ENCODE measurements at regions not wholly inside any gene's neighbourhood (a gene's known extent, or its start where the extent isn't known, plus 50 kb on each side); places are given as distances from the start of the nearest gene placed in this dataset.

DNA sequence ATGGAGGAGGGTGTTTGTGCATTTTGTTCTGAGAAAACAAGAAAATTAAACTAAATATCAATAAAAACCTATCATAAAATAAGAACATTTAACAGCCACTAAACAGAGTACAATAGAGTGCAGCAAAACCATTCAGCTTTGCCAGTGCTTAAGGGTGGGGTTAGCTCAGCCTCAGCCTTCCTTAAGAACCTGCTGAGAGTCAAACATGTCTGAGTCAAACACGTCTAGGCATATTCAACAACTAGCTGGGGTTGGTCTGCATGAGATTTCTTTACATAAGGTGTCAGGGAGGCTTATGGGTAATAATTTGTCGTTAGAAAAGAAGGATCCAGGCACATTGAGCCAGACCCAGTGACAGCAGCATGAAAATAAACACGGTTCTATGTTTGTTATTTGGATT is 298.2 kb downstream of the SP3 start:
- no peak overlapping the region for H2AFZ ChIP-seq (ENCODE audit: low read length)
- no peak overlapping the region for H3K4me2 ChIP-seq (ENCODE audit: low read depth, low read length, poor library complexity, severe bottlenecking)
- no peaks in the 10 kb centered on the region for H3K9me2 ChIP-seq (replicated peaks; ENCODE audit: low read depth, low read length)
- no peaks in the 10 kb centered on the region for H3F3A ChIP-seq (ENCODE audit: low read depth)
- H4K20me1 ChIP-seq (ENCODE audit: insufficient read depth, low read length, poor library complexity, severe bottlenecking) = no peaks in the 10 kb centered on the region
- H3K4me3 ChIP-seq (ENCODE audit: low read length, poor library complexity, severe bottlenecking) = no peak overlapping the region
- no peaks in the 10 kb centered on the region for H3K9me3 ChIP-seq (ENCODE audit: insufficient read depth, low read depth, low read length)
- no peaks in the 10 kb centered on the region for H3K27me3 ChIP-seq (ENCODE audit: insufficient read depth, low read length, poor library complexity, severe bottlenecking)
- no peaks in the 10 kb centered on the region for H3K79me2 ChIP-seq (ENCODE audit: insufficient read depth, low read length)
- H3K36me3 ChIP-seq (ENCODE audit: insufficient read depth, low read length) = no peaks in the 10 kb centered on the region
- no peak overlapping the region for H3K9ac ChIP-seq (ENCODE audit: low read depth, low read length, poor library complexity, severe bottlenecking)
- TF ChIP-seq, protein P1, sequence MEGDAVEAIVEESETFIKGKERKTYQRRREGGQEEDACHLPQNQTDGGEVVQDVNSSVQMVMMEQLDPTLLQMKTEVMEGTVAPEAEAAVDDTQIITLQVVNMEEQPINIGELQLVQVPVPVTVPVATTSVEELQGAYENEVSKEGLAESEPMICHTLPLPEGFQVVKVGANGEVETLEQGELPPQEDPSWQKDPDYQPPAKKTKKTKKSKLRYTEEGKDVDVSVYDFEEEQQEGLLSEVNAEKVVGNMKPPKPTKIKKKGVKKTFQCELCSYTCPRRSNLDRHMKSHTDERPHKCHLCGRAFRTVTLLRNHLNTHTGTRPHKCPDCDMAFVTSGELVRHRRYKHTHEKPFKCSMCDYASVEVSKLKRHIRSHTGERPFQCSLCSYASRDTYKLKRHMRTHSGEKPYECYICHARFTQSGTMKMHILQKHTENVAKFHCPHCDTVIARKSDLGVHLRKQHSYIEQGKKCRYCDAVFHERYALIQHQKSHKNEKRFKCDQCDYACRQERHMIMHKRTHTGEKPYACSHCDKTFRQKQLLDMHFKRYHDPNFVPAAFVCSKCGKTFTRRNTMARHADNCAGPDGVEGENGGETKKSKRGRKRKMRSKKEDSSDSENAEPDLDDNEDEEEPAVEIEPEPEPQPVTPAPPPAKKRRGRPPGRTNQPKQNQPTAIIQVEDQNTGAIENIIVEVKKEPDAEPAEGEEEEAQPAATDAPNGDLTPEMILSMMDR (conservative IDR thresholded peaks at IDR 0.05; ENCODE audit: low read length) = no peak
- TF ChIP-seq EZH2phosphoT487 (IDR thresholded peaks at IDR 0.05; ENCODE audit: borderline replicate concordance) = no peak
- no peaks in the 10 kb centered on the region for H3K4me1 ChIP-seq (ENCODE audit: insufficient read depth, low read length, poor library complexity, severe bottlenecking)

DNA sequence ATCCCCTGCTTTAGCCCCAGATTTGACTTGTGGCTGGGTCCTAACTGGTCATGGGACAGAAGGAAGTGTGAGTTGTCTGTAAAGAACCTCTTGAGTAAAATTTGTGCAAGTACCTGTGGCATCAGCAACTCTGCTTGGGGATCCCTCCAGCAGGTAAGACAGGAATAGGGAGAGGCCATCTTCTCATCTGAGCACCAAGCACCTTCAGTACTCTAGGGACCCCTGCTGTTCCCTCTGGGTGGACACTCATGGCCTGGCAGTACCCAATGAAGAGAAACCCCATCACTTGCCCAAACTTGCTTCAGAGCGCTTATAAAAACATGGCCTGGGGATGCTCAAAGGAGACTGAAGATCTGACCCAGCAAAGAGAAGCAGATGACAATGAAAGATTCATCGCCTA is 297.8 kb downstream of the SP3 start:
- no peaks in the 10 kb centered on the region for H3K9me3 ChIP-seq (ENCODE audit: insufficient read depth, low read depth, low read length)
- no peak overlapping the region for H3K4me3 ChIP-seq (ENCODE audit: low read length, poor library complexity, severe bottlenecking)
- TF ChIP-seq EZH2phosphoT487 (IDR thresholded peaks at IDR 0.05; ENCODE audit: borderline replicate concordance) = no peak
- TF ChIP-seq, protein P1 (conservative IDR thresholded peaks at IDR 0.05; ENCODE audit: low read length) = peak; percentile 54
- H3K9me2 ChIP-seq (replicated peaks; ENCODE audit: low read depth, low read length) = no peaks in the 10 kb centered on the region
- H3K79me2 ChIP-seq (ENCODE audit: insufficient read depth, low read length) = no peaks in the 10 kb centered on the region
- no peak overlapping the region for H3K9ac ChIP-seq (ENCODE audit: low read depth, low read length, poor library complexity, severe bottlenecking)
- no peak overlapping the region for H3K4me2 ChIP-seq (ENCODE audit: low read depth, low read length, poor library complexity, severe bottlenecking)
- H2AFZ ChIP-seq (ENCODE audit: low read length) = no peak overlapping the region
- no peaks in the 10 kb centered on the region for H3K4me1 ChIP-seq (ENCODE audit: insufficient read depth, low read length, poor library complexity, severe bottlenecking)
- no peaks in the 10 kb centered on the region for H4K20me1 ChIP-seq (ENCODE audit: insufficient read depth, low read length, poor library complexity, severe bottlenecking)
- no peaks in the 10 kb centered on the region for H3K27me3 ChIP-seq (ENCODE audit: insufficient read depth, low read length, poor library complexity, severe bottlenecking)
- no peaks in the 10 kb centered on the region for H3F3A ChIP-seq (ENCODE audit: low read depth)
- H3K36me3 ChIP-seq (ENCODE audit: insufficient read depth, low read length) = no peaks in the 10 kb centered on the region

DNA sequence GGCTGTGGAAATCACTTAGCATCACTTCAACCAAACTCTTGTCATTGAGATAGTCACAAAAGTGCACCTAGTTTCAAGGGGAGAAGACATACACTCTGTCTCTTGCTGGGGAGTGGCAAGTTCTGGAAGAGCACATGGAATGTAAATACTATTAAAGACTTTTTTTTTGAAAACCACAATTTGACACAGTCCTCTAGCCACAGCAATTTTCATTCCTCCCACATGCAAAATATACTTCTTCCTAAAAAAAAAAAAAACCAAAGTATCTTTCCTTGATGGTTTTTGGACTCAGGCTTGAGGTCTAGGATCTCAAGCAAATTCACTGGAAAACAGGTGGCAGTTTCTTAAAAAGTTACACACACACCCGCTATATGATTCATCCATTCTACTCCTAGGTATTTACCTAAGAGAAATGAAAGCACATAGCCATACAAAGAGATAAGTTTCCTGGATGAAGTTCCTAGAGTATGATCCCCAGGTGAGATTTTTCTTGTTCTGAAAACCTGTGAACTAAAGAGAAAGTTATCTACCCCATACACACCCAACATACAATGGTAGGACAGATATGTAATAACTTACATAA is 295.8 kb downstream of the SP3 start:
- H3K4me3 ChIP-seq (ENCODE audit: low read length, poor library complexity, severe bottlenecking) = no peak overlapping the region
- no peaks in the 10 kb centered on the region for H3K36me3 ChIP-seq (ENCODE audit: insufficient read depth, low read length)
- no peaks in the 10 kb centered on the region for H3K9me2 ChIP-seq (replicated peaks; ENCODE audit: low read depth, low read length)
- TF ChIP-seq, protein P1 (conservative IDR thresholded peaks at IDR 0.05; ENCODE audit: low read length) = no peak
- no peak; the same call in 1 of the 2 replicates for TF ChIP-seq EZH2phosphoT487 (IDR thresholded peaks at IDR 0.05; ENCODE audit: borderline replicate concordance)
- H2AFZ ChIP-seq (ENCODE audit: low read length) = no peak overlapping the region
- no peaks in the 10 kb centered on the region for H4K20me1 ChIP-seq (ENCODE audit: insufficient read depth, low read length, poor library complexity, severe bottlenecking)
- no peaks in the 10 kb centered on the region for H3F3A ChIP-seq (ENCODE audit: low read depth)
- H3K9ac ChIP-seq (ENCODE audit: low read depth, low read length, poor library complexity, severe bottlenecking) = no peak overlapping the region
- H3K4me2 ChIP-seq (ENCODE audit: low read depth, low read length, poor library complexity, severe bottlenecking) = no peak overlapping the region
- H3K79me2 ChIP-seq (ENCODE audit: insufficient read depth, low read length) = no peaks in the 10 kb centered on the region
- H3K27me3 ChIP-seq (ENCODE audit: insufficient read depth, low read length, poor library complexity, severe bottlenecking) = no peaks in the 10 kb centered on the region
- H3K9me3 ChIP-seq (ENCODE audit: insufficient read depth, low read depth, low read length) = no peaks in the 10 kb centered on the region
- no peaks in the 10 kb centered on the region for H3K4me1 ChIP-seq (ENCODE audit: insufficient read depth, low read length, poor library complexity, severe bottlenecking)
